HEK293 (cell line): ENCODE measurements at regions not wholly inside any gene's neighbourhood (a gene's known extent, or its start where the extent isn't known, plus 50 kb on each side); places are given as distances from the start of the nearest gene placed in this dataset.

Experiments
- CTCF ChIA-PET: fragments of 350-600 bp; formaldehyde crosslinking; extraction: SDS; loops from one replicate; lab custom pipeline; 2021; ENCODE audit warnings: antibody characterized with exemption; lab: Yijun Ruan, JAX
- POLR2A ChIA-PET: fragments of 300-600 bp; formaldehyde crosslinking; extraction: SDS; loops from one replicate; lab custom pipeline; 2020; ENCODE audit warnings: antibody characterized with exemption, inconsistent platforms; lab: Yijun Ruan, JAX
- H3K27ac ChIP-seq: fragments of 200-500 bp; sonication (Bioruptor generic); 2 replicates; pipeline ENCODE4 v1.5.1; 2014; ENCODE audit warnings: low read depth, low read length, control low read depth, inconsistent platforms; ENCODE audit errors: extremely low read depth
- H3K36me3 ChIP-seq, 2 experiments: fragments of 200-500 bp in 1 of 2; sonication (Bioruptor generic) in 1 of 2; 1 replicate in 1 of 2; 2 replicates in 1 of 2; pipeline ENCODE4 v1.5.1; 2014 to 2017; ENCODE audit warnings: inconsistent platforms in 2 of 2, low read length in 2 of 2; ENCODE audit not compliant: control insufficient read depth in 2 of 2, insufficient read depth in 1 of 2
- H3K4me1 ChIP-seq: fragments of 200-500 bp; sonication (Bioruptor generic); 2 replicates; pipeline ENCODE4 v1.5.1; 2014; ENCODE audit warnings: mild to moderate bottlenecking, low read length, inconsistent platforms; ENCODE audit not compliant: control insufficient read depth, insufficient read depth
- H3K4me3 ChIP-seq: 2 replicates; pipeline ENCODE4 v1.5.1; 2011; ENCODE audit warnings: low read depth, mild to moderate bottlenecking, control low read depth, low read length, moderate library complexity
- H3K9me3 ChIP-seq: fragments of 200-500 bp; sonication (Bioruptor generic); 2 replicates; pipeline ENCODE4 v1.5.1; 2014; ENCODE audit warnings: low read depth, low read length, inconsistent platforms; ENCODE audit not compliant: control insufficient read depth, insufficient read depth
- HOXA7 ChIP-seq: sonication (generic); formaldehyde crosslinking; IDR thresholded peaks from 2 replicates; pipeline ENCODE4 v1.8.1; 2022; ENCODE audit warnings: missing genetic modification reagents, borderline replicate concordance
- HOXC10 ChIP-seq: sonication (generic); formaldehyde crosslinking; IDR thresholded peaks from 2 replicates; pipeline ENCODE4 v1.8.1; 2023; ENCODE audit warnings: mild to moderate bottlenecking, missing genetic modification reagents
- PRDM4 ChIP-seq: fragments of 450-650 bp; formaldehyde crosslinking; IDR thresholded peaks from 2 replicates; pipeline ENCODE4 v1.5.1; 2017; ENCODE audit warnings: missing biosample characterization, missing genetic modification characterization
- TCF7L2 ChIP-seq: IDR thresholded peaks from 2 replicates; pipeline ENCODE4 v1.6.1; 2011; ENCODE audit warnings: low read depth, mild to moderate bottlenecking, inconsistent platforms, low read length, moderate library complexity, borderline replicate concordance
- ZBTB7A ChIP-seq: fragments of 450-650 bp; formaldehyde crosslinking; IDR thresholded peaks from 2 replicates; pipeline ENCODE4 v1.5.1; 2016; ENCODE audit warnings: low read depth, missing biosample characterization, missing genetic modification characterization
- ZNF155 ChIP-seq: fragments of 450-650 bp; formaldehyde crosslinking; IDR thresholded peaks from 2 replicates; pipeline ENCODE4 v1.5.1; 2016; ENCODE audit warnings: missing biosample characterization, missing genetic modification characterization
- ZNF19 ChIP-seq: fragments of 450-650 bp; formaldehyde crosslinking; IDR thresholded peaks from 2 replicates; pipeline ENCODE4; 2016; ENCODE audit warnings: missing biosample characterization, missing genetic modification characterization, low read depth
- ZNF24 ChIP-seq: fragments of 450-650 bp; formaldehyde crosslinking; IDR thresholded peaks from 2 replicates; pipeline ENCODE4 v1.5.1; 2016; ENCODE audit warnings: missing biosample characterization, missing genetic modification characterization
- ZNF274 ChIP-seq, 2 experiments: fragments of 200-500 bp in 1 of 2; fragments of 450-650 bp in 1 of 2; sonication (Bioruptor generic) in 1 of 2; formaldehyde crosslinking in 1 of 2; IDR thresholded peaks; 2 replicates each; pipeline versions ENCODE4 v1.5.1 to v1.6.1; 2014 to 2016; ENCODE audit warnings: borderline replicate concordance in 1 of 2, inconsistent platforms in 1 of 2, low read length in 1 of 2, missing biosample characterization in 1 of 2, missing genetic modification characterization in 1 of 2
- ZNF280D ChIP-seq: fragments of 450-650 bp; formaldehyde crosslinking; IDR thresholded peaks from 2 replicates; pipeline ENCODE4 v1.5.1; 2016; ENCODE audit warnings: missing biosample characterization, missing genetic modification characterization
- ZNF350 ChIP-seq: fragments of 450-650 bp; formaldehyde crosslinking; IDR thresholded peaks from 2 replicates; pipeline ENCODE4 v1.5.0; 2017; ENCODE audit warnings: missing biosample characterization, mild to moderate bottlenecking, missing genetic modification characterization
- ZNF776 ChIP-seq: fragments of 450-650 bp; formaldehyde crosslinking; IDR thresholded peaks from 2 replicates; pipeline ENCODE4 v1.5.0; 2017; ENCODE audit warnings: missing biosample characterization, missing genetic modification characterization, borderline replicate concordance
- TF ChIP-seq, protein P1 (sequence below): fragments of 450-650 bp; formaldehyde crosslinking; IDR thresholded peaks from 2 replicates; pipeline ENCODE4 v1.5.1; 2016; ENCODE audit warnings: missing biosample characterization, missing genetic modification characterization
- TF ChIP-seq, protein P2 (sequence below): fragments of 450-650 bp; formaldehyde crosslinking; IDR thresholded peaks from 2 replicates; pipeline ENCODE4 v1.5.1; 2016; ENCODE audit warnings: missing biosample characterization, missing genetic modification characterization

DNA sequence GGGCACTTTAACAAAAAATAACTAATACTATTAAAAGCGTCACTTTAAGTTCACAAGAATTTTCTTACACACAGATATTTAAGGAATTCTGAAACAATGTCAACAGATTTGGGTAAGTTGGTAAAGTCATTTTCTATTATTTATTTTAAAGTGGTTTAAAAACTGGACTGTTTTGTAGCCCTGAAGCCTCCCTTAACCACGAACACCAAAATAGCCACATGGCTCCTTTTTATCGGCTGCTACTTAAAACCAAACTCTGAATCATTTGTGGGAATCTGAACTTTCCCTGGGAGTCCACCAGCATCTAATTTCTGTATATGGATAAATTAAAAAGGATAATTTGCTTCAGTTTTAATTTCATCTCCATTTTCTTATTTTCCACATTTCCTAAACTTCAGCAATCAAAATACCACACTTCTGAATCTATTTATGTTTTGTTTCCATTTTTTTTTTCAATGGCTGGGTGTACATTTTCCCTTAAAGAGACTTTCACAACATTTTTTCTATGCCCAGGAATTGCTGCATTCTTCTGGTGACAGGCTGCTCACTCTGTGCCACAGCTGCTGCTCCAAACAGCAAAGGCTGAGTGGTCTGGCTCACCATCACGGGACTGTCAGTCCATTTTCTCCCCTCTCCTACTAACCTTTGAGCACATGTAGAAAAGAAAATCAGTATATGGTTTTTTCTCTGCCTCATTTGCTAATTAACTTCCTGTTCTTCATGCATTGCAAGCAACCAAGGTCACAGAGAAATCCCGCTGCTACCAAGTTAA, 255.5 kb upstream of the KCNJ16 start:
- POLR2A ChIA-PET: no interaction called here
- Histone ChIP-seq H3K9me3 (no peaks in the 10 kb centered on the region), H3K36me3 (no peaks in the 10 kb centered on the region), H3K4me3 (no peak overlapping the region), H3K4me1 (no peaks in the 10 kb centered on the region), H3K27ac (no peak overlapping the region)
- TF ChIP-seq ZNF776 (tag by site-specific recombination): no peak
- TF ChIP-seq ZNF19: no peak
- TF ChIP-seq TCF7L2: no peak
- TF ChIP-seq ZBTB7A (tag by site-specific recombination): no peak
- no peak for TF ChIP-seq ZNF350
- TF ChIP-seq ZNF155 (tag by site-specific recombination): no peak
- no peak for TF ChIP-seq HOXC10 (CRISPR knock-in tag)
- TF ChIP-seq HOXA7: no peak
- no peak for TF ChIP-seq ZNF24
- TF ChIP-seq PRDM4: no peak
- TF ChIP-seq, protein P1, sequence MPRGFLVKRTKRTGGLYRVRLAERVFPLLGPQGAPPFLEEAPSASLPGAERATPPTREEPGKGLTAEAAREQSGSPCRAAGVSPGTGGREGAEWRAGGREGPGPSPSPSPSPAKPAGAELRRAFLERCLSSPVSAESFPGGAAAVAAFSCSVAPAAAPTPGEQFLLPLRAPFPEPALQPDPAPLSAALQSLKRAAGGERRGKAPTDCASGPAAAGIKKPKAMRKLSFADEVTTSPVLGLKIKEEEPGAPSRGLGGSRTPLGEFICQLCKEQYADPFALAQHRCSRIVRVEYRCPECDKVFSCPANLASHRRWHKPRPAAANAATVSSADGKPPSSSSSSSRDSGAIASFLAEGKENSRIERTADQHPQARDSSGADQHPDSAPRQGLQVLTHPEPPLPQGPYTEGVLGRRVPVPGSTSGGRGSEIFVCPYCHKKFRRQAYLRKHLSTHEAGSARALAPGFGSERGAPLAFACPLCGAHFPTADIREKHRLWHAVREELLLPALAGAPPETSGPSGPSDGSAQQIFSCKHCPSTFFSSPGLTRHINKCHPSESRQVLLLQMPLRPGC (tag by site-specific recombination): no peak
- TF ChIP-seq ZNF280D (tag by site-specific recombination): no peak
- TF ChIP-seq, protein P2, sequence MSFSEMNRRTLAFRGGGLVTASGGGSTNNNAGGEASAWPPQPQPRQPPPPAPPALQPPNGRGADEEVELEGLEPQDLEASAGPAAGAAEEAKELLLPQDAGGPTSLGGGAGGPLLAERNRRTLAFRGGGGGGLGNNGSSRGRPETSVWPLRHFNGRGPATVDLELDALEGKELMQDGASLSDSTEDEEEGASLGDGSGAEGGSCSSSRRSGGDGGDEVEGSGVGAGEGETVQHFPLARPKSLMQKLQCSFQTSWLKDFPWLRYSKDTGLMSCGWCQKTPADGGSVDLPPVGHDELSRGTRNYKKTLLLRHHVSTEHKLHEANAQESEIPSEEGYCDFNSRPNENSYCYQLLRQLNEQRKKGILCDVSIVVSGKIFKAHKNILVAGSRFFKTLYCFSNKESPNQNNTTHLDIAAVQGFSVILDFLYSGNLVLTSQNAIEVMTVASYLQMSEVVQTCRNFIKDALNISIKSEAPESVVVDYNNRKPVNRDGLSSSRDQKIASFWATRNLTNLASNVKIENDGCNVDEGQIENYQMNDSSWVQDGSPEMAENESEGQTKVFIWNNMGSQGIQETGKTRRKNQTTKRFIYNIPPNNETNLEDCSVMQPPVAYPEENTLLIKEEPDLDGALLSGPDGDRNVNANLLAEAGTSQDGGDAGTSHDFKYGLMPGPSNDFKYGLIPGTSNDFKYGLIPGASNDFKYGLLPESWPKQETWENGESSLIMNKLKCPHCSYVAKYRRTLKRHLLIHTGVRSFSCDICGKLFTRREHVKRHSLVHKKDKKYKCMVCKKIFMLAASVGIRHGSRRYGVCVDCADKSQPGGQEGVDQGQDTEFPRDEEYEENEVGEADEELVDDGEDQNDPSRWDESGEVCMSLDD (tag by site-specific recombination): no peak
- TF ChIP-seq ZNF274 (IDR thresholded peaks at IDR 0.05; ENCODE audit: low read length): no peak
- no peak for TF ChIP-seq ZNF274 (tag by site-specific recombination; IDR thresholded peaks at IDR 0.05; ENCODE audit: borderline replicate concordance)
- CTCF ChIA-PET: interaction anchor here (0.5 kb wide), 1 partner anchor 678 kb away, joined by 3 read pairs; the partner anchor contains the start of gene ABCA6
